ENCODE measurements at regions not wholly inside any gene's neighbourhood (a gene's known extent, or its start where the extent isn't known, plus 50 kb on each side); places are given as distances from the start of the nearest gene placed in this dataset.

DNA sequence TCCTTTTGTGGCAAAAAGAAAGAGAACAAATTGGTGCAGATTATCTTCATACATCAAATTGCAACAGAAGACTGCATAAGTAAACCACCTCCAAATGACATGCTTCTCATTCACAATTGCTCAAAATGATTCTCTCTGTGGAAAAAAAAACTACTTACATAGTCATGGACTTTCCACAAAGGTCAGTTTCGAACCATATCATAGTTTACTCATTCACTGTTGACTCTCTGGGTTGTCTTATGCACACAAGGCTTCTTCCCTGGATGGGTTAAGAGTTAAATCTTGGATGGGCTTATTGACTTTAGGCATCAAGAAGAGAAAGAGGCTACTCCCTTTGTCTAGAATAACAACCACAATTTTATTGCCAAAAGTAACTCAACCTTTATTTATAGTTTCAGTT is 91.3 kb upstream of the RAB27B start:
- TF ChIP-seq, protein P1, sequence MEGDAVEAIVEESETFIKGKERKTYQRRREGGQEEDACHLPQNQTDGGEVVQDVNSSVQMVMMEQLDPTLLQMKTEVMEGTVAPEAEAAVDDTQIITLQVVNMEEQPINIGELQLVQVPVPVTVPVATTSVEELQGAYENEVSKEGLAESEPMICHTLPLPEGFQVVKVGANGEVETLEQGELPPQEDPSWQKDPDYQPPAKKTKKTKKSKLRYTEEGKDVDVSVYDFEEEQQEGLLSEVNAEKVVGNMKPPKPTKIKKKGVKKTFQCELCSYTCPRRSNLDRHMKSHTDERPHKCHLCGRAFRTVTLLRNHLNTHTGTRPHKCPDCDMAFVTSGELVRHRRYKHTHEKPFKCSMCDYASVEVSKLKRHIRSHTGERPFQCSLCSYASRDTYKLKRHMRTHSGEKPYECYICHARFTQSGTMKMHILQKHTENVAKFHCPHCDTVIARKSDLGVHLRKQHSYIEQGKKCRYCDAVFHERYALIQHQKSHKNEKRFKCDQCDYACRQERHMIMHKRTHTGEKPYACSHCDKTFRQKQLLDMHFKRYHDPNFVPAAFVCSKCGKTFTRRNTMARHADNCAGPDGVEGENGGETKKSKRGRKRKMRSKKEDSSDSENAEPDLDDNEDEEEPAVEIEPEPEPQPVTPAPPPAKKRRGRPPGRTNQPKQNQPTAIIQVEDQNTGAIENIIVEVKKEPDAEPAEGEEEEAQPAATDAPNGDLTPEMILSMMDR (IDR thresholded peaks at IDR 0.05) = no peak
- no peak for TF ChIP-seq EZH2 (IDR thresholded peaks at IDR 0.05; ENCODE audit: borderline replicate concordance, insufficient read depth, low read depth, low read length, poor library complexity, severe bottlenecking)
